Mononuclear cell (primary cell): ENCODE measurements at regions not wholly inside any gene's neighbourhood (a gene's known extent, or its start where the extent isn't known, plus 50 kb on each side); places are given as distances from the start of the nearest gene placed in this dataset.

Source experiments
- H3K27me3 ChIP-seq: 2 replicates; pipeline ENCODE4 v1.6.0; 2011; ENCODE audit warnings: low read length, control low read depth; ENCODE audit not compliant: insufficient read depth
- H3K4me1 ChIP-seq: 2 replicates; pipeline ENCODE4 v1.5.1; 2011; ENCODE audit warnings: mild to moderate bottlenecking, low read length, control low read depth; ENCODE audit not compliant: insufficient read depth
- H3K4me3 ChIP-seq: 2 replicates; pipeline ENCODE4 v1.5.1; 2011; ENCODE audit warnings: mild to moderate bottlenecking, low read length, moderate library complexity
- H3K9me3 ChIP-seq: 2 replicates; pipeline ENCODE4 v1.5.1; 2011; ENCODE audit warnings: low read depth, mild to moderate bottlenecking, control low read depth, low read length

DNA sequence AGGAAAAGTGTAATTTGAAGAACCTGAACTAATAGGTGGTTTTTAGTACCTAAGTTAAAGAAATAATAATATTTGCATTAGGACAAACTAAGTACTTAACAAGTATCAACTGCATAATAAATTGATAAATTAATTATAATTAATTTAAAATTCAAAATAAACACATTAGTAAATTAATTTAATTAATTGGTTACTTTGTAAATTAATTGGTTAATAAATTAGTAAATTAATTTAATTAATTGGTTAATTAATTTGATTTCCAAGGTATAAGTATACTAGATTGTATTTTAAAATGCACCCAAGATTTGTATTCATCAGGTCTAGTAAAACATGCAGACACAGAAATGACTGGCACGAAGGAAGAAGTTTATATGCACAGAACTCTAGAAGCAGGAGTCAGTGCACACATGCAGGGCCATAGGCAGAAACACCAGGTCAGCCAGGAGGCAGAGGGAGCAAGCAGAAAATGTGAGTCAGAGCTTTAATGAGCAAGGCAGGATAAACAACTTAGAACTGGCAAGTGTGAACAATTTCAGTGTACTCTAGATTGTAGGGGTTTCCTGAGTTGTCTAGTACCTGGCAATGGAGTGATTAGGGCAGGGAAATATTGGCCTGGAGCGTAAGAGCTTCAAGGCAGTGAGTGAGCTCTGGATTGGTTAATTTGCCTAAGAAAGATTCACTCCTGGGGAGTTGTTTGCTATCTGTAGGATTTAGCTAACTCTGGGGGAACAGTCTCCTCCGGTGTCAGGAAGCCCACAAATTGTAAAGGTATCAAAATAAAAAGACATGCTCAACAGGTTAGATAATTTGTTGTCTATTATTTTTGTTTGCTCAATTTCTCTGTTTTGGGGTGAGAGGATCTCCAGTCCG lies 665.7 kb downstream of the MRPL39 start:
- Histone ChIP-seq H3K4me1 (no peaks in the 10 kb centered on the region), H3K27me3 (no peaks in the 10 kb centered on the region), H3K4me3 (no peak overlapping the region), H3K9me3 (peaks cover 4% of the 10 kb centered on the region)

DNA sequence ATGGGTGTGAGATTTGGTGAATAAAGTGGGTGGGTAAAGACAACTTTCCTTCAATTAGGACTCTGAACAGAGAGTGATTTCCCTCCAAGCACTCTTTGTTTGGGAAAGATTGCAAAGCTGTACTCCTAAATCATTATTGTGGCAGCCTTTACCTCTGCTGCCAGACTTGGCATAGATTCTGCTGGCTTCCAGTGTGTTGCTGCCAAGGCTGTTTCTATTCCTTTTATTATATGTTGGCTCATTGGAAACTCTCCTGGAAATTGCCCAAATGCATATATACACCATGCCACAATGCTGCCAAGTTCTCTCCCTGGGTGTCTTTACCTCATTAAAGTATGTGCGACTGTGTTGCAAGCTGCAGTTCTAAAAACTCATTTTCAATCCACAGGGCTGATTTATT lies 668.0 kb downstream of the MRPL39 start:
- peaks cover 4% of the 10 kb centered on the region for H3K9me3 ChIP-seq
- H3K4me1 ChIP-seq = no peaks in the 10 kb centered on the region
- no peak overlapping the region for H3K4me3 ChIP-seq
- H3K27me3 ChIP-seq = no peaks in the 10 kb centered on the region

DNA sequence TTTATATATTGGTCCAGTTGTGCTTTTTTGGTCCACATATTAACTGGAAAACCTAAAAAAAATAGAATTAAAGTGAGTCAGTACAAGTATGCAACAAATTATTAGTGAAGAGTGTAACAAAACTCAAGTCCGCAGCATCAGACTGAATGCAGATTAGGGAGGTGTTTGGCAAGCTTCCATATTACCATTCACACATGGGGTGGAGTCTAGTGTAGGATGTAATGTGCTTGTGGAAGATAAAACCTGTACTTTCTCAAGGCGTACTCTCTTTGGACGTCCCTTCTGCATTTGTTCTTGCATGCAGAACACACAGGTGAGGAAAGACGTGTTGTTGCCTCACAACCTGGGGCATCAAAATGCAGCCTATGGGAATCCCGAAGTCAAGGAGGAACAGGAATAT lies 668.7 kb downstream of the MRPL39 start:
- Histone ChIP-seq H3K4me3 (no peak overlapping the region), H3K27me3 (no peaks in the 10 kb centered on the region), H3K9me3 (peaks cover 4% of the 10 kb centered on the region), H3K4me1 (no peaks in the 10 kb centered on the region)

GRCh38 chr21:24935991-24936390 lies 671.3 kb downstream of the MRPL39 start:
- peaks cover 4% of the 10 kb centered on the region for H3K9me3 ChIP-seq
- H3K4me3 ChIP-seq = no peak overlapping the region
- no peaks in the 10 kb centered on the region for H3K4me1 ChIP-seq
- H3K27me3 ChIP-seq = no peaks in the 10 kb centered on the region

- no peaks in the 10 kb centered on the region for H3K9me3 ChIP-seq
Measured at GRCh38 chr21:24910591-24910990, 696.7 kb downstream of the MRPL39 start.

GRCh38 chr21:24903994-24904635 lies 703.2 kb downstream of the MRPL39 start:
- Histone ChIP-seq H3K27me3 (no peaks in the 10 kb centered on the region), H3K9me3 (no peaks in the 10 kb centered on the region), H3K4me1 (no peaks in the 10 kb centered on the region), H3K4me3 (no peak overlapping the region)

More at GRCh38 chr21:24910591-24910990, 696.7 kb downstream of the MRPL39 start:
- no peak overlapping the region for H3K4me3 ChIP-seq
- no peaks in the 10 kb centered on the region for H3K4me1 ChIP-seq
- no peaks in the 10 kb centered on the region for H3K27me3 ChIP-seq

DNA sequence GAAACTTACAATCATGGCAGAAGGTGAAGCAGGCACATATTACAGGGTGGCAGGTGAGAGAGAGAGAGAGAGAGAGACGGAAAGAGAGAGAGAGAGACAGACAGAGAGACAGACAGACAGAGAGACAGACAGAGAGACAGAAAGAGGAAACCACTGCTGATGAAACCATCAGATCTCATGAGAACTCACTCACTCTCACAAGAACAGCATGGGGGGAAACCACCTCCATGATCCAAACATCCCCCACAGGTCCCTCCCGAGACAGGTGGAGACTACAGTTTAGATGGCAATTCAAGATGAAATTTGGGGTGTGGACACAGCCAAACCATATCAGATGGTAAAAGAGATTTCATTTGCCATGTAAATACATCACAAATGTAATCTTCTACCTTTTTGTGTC lies 708.1 kb downstream of the MRPL39 start:
- H3K9me3 ChIP-seq = no peaks in the 10 kb centered on the region
- no peak overlapping the region for H3K4me3 ChIP-seq
- H3K4me1 ChIP-seq = no peaks in the 10 kb centered on the region
- H3K27me3 ChIP-seq = no peaks in the 10 kb centered on the region

DNA sequence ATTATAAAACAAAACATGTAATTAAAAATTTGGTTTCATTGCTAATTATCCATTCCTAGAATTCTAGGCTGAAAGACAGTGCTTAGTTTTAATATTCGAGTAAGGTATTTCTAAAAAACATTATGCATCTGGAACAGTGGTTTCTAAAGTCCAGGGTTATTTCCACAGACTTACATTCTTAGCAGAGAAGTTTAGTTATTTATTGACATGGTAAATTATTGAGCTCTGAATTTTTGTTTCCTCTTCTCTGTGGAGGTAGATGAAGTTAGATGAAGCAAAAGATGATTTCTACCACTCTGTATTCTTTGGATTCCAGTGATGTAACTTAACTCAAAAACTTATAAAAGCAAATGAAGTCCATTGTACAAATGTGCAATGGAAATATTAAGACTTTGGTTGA lies 709.4 kb downstream of the MRPL39 start:
- H3K9me3 ChIP-seq = no peaks in the 10 kb centered on the region
- no peaks in the 10 kb centered on the region for H3K27me3 ChIP-seq
- no peaks in the 10 kb centered on the region for H3K4me1 ChIP-seq
- no peak overlapping the region for H3K4me3 ChIP-seq

- no peak overlapping the region for H3K4me3 ChIP-seq
- no peaks in the 10 kb centered on the region for H3K27me3 ChIP-seq
- H3K4me1 ChIP-seq = no peaks in the 10 kb centered on the region
- H3K9me3 ChIP-seq = no peaks in the 10 kb centered on the region
Measured at GRCh38 chr21:24896735-24897124, 710.6 kb downstream of the MRPL39 start.

DNA sequence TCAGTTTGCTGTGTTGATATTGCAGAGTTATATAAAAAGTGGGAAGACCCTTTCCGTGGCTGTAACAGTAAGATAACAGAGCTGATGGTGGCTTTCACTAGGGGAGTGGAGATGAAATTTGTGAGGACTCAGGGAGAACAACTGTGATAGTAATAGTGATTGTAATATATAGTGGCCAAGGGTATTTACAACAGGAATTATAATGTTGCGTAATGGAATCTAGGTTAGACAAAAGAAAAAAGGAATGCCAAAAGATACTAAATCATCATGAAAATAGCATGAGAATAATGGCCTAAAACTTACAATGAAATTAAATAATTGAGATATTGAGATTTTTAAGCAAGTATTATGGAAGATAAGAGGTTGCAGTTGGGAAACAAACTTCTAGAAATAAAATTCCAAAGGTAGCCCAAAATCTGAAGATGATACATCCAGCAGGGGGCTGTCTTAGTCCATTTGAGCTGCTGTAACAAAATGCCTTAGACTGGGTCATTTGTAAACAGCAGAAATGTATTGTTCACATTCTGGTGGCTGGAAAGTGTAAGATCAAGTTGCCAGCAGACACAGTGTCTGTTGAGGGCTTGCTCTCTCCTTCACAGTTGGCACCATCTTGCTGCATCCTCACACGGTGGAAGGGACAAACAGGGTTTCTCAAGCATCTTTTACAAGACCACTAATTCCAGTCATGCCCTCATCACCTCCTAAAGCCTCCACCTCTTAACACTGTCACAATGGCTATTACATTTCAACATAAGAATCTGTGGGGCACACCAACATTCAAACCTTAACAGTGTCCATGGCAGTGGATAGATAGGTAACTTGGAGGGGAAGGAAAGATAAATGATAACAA lies 711.2 kb downstream of the MRPL39 start:
- no peaks in the 10 kb centered on the region for H3K4me1 ChIP-seq
- no peaks in the 10 kb centered on the region for H3K9me3 ChIP-seq
- no peaks in the 10 kb centered on the region for H3K27me3 ChIP-seq
- no peak overlapping the region for H3K4me3 ChIP-seq

DNA sequence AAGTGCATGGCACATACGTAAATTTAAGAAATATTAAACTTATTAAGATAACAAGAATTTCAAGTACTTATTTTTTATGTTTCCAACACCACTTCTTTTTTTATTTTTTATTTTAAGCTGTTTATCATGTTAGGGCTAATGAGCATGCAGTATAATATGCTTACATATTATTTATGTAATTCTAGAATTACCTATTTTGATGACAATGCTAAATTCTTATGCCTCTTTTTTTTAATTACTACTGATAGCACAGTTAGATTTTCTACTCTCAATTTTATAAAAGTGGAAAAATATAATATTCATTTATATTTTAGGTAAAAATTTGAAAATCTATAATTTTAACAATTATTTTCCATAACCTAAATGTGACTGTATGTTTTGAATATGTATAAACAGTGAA lies 713.0 kb downstream of the MRPL39 start:
- Histone ChIP-seq H3K4me1 (no peaks in the 10 kb centered on the region), H3K9me3 (no peaks in the 10 kb centered on the region), H3K4me3 (no peak overlapping the region), H3K27me3 (no peaks in the 10 kb centered on the region)

GRCh38 chr21:24890021-24890420 lies 717.3 kb downstream of the MRPL39 start:
- Histone ChIP-seq H3K4me1 (no peaks in the 10 kb centered on the region), H3K4me3 (no peak overlapping the region), H3K9me3 (no peaks in the 10 kb centered on the region), H3K27me3 (no peaks in the 10 kb centered on the region)

DNA sequence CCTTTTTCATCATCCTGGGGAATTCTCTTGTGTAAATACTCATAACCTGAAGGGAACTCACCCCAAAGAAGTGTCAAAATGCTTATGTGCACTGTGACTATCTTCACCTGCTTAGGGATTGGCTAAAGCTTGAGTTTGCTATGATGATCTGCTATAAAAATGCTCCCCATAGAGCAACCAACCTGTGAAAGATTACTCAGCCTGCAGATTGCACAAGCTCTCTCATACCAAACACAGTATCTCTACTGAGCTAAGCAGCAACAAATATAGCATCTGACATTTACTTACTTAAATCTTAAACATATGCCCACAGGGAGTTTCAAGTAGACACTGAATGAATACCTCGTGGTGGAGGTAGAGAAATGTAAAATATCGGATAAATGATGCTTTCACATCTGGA lies 725.8 kb downstream of the MRPL39 start:
- Histone ChIP-seq H3K9me3 (no peaks in the 10 kb centered on the region), H3K4me1 (no peaks in the 10 kb centered on the region), H3K4me3 (no peak overlapping the region), H3K27me3 (no peaks in the 10 kb centered on the region)

DNA sequence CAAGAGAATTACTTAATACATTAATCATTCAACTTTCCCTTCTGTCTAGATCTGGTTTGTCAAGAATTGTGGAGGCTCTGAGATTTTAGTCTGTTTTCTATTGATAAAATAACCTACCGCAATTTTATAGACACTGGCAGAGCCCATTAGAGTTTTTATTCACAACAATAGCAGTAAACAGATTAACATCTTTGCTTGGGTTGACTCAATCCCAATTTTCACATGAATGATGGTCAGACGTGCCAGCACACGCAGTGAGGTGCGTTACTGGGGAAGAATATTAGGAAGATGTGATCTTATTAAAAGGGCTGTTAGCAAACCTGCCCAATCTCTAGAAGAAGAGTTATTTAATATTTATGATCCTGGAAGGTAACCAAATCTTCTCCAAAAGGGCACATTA lies 736.6 kb downstream of the MRPL39 start:
- Histone ChIP-seq H3K9me3 (peaks cover 12% of the 10 kb centered on the region), H3K27me3 (no peaks in the 10 kb centered on the region), H3K4me1 (no peaks in the 10 kb centered on the region), H3K4me3 (no peak overlapping the region)

DNA sequence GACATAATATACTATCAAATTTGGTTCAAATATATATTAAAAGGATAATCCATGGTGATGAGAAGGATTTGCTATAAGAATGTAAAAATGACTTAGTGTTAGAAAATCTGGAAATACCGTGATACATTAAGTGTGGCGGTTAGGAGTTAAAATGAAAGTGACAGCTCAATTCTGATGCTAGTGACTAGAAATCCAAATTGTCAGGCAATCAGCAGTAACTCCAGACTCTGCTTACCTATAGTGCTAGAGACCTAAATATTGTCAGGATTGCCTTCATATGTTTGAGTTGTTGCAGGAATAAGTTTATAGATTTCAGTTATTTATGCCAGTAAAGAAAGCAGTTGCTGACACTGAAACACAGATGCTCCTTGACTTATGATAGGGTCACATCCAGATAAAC lies 737.4 kb downstream of the MRPL39 start:
- Histone ChIP-seq H3K4me1 (no peaks in the 10 kb centered on the region), H3K9me3 (peaks cover 12% of the 10 kb centered on the region), H3K4me3 (no peak overlapping the region), H3K27me3 (no peaks in the 10 kb centered on the region)
